B cell (primary cell): ENCODE measurements at regions not wholly inside any gene's neighbourhood (a gene's known extent, or its start where the extent isn't known, plus 50 kb on each side); places are given as distances from the start of the nearest gene placed in this dataset.

ENCODE experiments used
- ATAC-seq: fragments of 200-7000 bp; cut with Tn5 transposase; one replicate; pipeline ENCODE4 v1.10.0; 2021; ENCODE audit warnings: low read depth, mild to moderate bottlenecking, moderate number of reproducible peaks, moderate library complexity
- CTCF ChIA-PET: fragments of 350-600 bp; sonication (Branson Sonifier 250); formaldehyde crosslinking; loops from one replicate; lab custom pipeline; 2021; ENCODE audit warnings: antibody characterized with exemption, inconsistent platforms; lab: Charles Lee
- POLR2A ChIA-PET: fragments of 350-600 bp; sonication (Branson Sonifier 250); formaldehyde crosslinking; loops from one replicate; lab custom pipeline; 2021; ENCODE audit warnings: antibody characterized with exemption; lab: Charles Lee
- DNase-seq: peaks from one replicate; pipeline ENCODE4 v3.0.0; 2013
- H2AFZ ChIP-seq: 2 replicates; pipeline ENCODE4 v1.6.1; 2012; ENCODE audit warnings: mild to moderate bottlenecking, low read depth, low read length; ENCODE audit not compliant: insufficient read depth, poor library complexity, severe bottlenecking
- H3K27ac ChIP-seq, 2 donors: 1 replicate in 1 of 2; 2 replicates in 1 of 2; pipeline ENCODE4 v1.5.1; 2012 to 2013; ENCODE audit warnings: low read length in 2 of 2, mild to moderate bottlenecking in 2 of 2, moderate library complexity in 1 of 2
- H3K27me3 ChIP-seq, 4 experiments: fragments of 200-600 bp in 1 of 4; sonication (generic) in 1 of 4; replicated peaks in 1 of 4; 1 replicate in 2 of 4; 2 replicates in 2 of 4; pipeline versions ENCODE4 v1.6.1 to v1.7.0; 2013 to 2016; ENCODE audit warnings: low read length in 3 of 4, mild to moderate bottlenecking in 2 of 4, mixed read lengths in 1 of 4, moderate library complexity in 1 of 4; ENCODE audit not compliant: insufficient read depth in 4 of 4, control insufficient read depth in 3 of 4; ENCODE audit errors: control extremely low read depth in 1 of 4
- H3K36me3 ChIP-seq, 2 experiments: replicated peaks in 1 of 2; 1 replicate in 1 of 2; 2 replicates in 1 of 2; pipeline versions ENCODE4 v1.6.1 to v1.7.1; 2013; ENCODE audit warnings: low read length in 1 of 2; ENCODE audit not compliant: insufficient read depth in 2 of 2, control insufficient read depth in 1 of 2; ENCODE audit errors: control extremely low read depth in 1 of 2, extremely low read depth in 1 of 2
- H3K4me1 ChIP-seq, 2 donors: fragments of 200-600 bp in 1 of 2; sonication (generic) in 1 of 2; 1 replicate in 1 of 2; 2 replicates in 1 of 2; pipeline versions ENCODE4 v1.5.1 to v1.6.1; 2013 to 2017; ENCODE audit warnings: low read length in 2 of 2; ENCODE audit not compliant: control insufficient read depth in 2 of 2, insufficient read depth in 2 of 2
- H3K4me2 ChIP-seq: replicated peaks from 2 replicates; pipeline ENCODE3; 2012; ENCODE audit warnings: mild to moderate bottlenecking, low read depth, low read length; ENCODE audit not compliant: poor library complexity, severe bottlenecking
- H3K4me3 ChIP-seq, 5 experiments: fragments of 200-600 bp in 1 of 5; sonication (generic) in 1 of 5; 1 replicate in 3 of 5; 2 replicates in 2 of 5; pipeline versions ENCODE4 v1.5.1 to v1.7.0; 2011 to 2016; ENCODE audit warnings: low read length in 4 of 5, mild to moderate bottlenecking in 4 of 5, low read depth in 2 of 5, control low read depth in 1 of 5, moderate library complexity in 1 of 5; ENCODE audit not compliant: insufficient read depth in 1 of 5; ENCODE audit errors: control extremely low read depth in 1 of 5, extremely low read depth in 1 of 5
- H3K79me2 ChIP-seq: fragments of 200-600 bp; sonication (generic); one replicate; pipeline ENCODE4 v1.6.0; 2016; ENCODE audit warnings: low read length; ENCODE audit not compliant: control insufficient read depth, insufficient read depth
- H3K9ac ChIP-seq: fragments of 200-600 bp; sonication (generic); 2 replicates; pipeline ENCODE4 v1.6.1; 2017; ENCODE audit warnings: mild to moderate bottlenecking, low read length, moderate library complexity
- H3K9me3 ChIP-seq, 3 donors: one replicate each; pipeline versions ENCODE4 v1.6.1 to v1.7.1; 2013; ENCODE audit warnings: low read length in 2 of 3; ENCODE audit not compliant: control insufficient read depth in 2 of 3, insufficient read depth in 1 of 3; ENCODE audit errors: control extremely low read depth in 1 of 3
- H4K20me1 ChIP-seq: 2 replicates; pipeline ENCODE4 v1.6.0; 2012; ENCODE audit warnings: mild to moderate bottlenecking, low read length; ENCODE audit not compliant: insufficient read depth, control insufficient read depth, poor library complexity, severe bottlenecking
- H3K27ac Mint-ChIP-seq: one replicate; pipeline ENCODE4 v1.8.0; 2021; ENCODE audit warnings: mixed read lengths
- H3K27me3 Mint-ChIP-seq: one replicate; pipeline ENCODE4 v1.8.0; 2021; ENCODE audit warnings: mixed read lengths
- H3K4me1 Mint-ChIP-seq: one replicate; pipeline ENCODE4 v1.8.0; 2021; ENCODE audit warnings: mixed read lengths
- H3K4me3 Mint-ChIP-seq: one replicate; pipeline ENCODE4 v1.8.0; 2021; ENCODE audit warnings: mixed read lengths
- H3K9me3 Mint-ChIP-seq: one replicate; pipeline ENCODE4 v1.8.0; 2022; ENCODE audit warnings: mixed read lengths; ENCODE audit not compliant: insufficient read depth
- EZH2 ChIP-seq: IDR thresholded peaks from 2 replicates; pipeline ENCODE4 v1.6.1; 2012; ENCODE audit warnings: borderline replicate concordance, low read depth, mild to moderate bottlenecking, moderate library complexity, low read length; ENCODE audit not compliant: insufficient read depth, poor library complexity, severe bottlenecking
- WGBS: methylation state at CpG from one replicate; pipeline ENCODE4 v1.1.5; 2013; ENCODE audit warnings: missing lambda C conversion rate; ENCODE audit not compliant: insufficient coverage; 5-methylcytosine and 5-hydroxymethylcytosine counted together
- intact Hi-C: fragments of 100-400 bp; cut with micrococcal nuclease; formaldehyde crosslinking; loops from one replicate; pipeline ENCODE4 v1.10.0; 2022
- TF ChIP-seq, protein P1 (sequence below): fragments of 200-600 bp; IDR thresholded peaks from one replicate; pipeline ENCODE4 v1.8.0; 2022; ENCODE audit warnings: antibody characterized with exemption, mild to moderate bottlenecking

GRCh38 chr15:95897651-95898050 is 432.8 kb upstream of the NR2F2 start:
- TF ChIP-seq, protein P1, sequence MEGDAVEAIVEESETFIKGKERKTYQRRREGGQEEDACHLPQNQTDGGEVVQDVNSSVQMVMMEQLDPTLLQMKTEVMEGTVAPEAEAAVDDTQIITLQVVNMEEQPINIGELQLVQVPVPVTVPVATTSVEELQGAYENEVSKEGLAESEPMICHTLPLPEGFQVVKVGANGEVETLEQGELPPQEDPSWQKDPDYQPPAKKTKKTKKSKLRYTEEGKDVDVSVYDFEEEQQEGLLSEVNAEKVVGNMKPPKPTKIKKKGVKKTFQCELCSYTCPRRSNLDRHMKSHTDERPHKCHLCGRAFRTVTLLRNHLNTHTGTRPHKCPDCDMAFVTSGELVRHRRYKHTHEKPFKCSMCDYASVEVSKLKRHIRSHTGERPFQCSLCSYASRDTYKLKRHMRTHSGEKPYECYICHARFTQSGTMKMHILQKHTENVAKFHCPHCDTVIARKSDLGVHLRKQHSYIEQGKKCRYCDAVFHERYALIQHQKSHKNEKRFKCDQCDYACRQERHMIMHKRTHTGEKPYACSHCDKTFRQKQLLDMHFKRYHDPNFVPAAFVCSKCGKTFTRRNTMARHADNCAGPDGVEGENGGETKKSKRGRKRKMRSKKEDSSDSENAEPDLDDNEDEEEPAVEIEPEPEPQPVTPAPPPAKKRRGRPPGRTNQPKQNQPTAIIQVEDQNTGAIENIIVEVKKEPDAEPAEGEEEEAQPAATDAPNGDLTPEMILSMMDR: no peak
- no peak for TF ChIP-seq EZH2
- POLR2A ChIA-PET: no interaction called here
- H3K27me3 ChIP-seq: no peaks in the 10 kb centered on the region
- CTCF ChIA-PET: no interaction called here
- no peak overlapping the region for H2AFZ ChIP-seq
- H3K4me3 Mint-ChIP-seq: no peak overlapping the region
- H3K9me3 ChIP-seq: no peaks in the 10 kb centered on the region
- WGBS: 100% methylated on average over 1 of the region's 2 CpGs
- H3K27me3 Mint-ChIP-seq: no peaks in the 10 kb centered on the region
- no peak overlapping the region for H3K4me3 ChIP-seq
- intact Hi-C loops: no loop called here
- H3K9me3 Mint-ChIP-seq: no peaks in the 10 kb centered on the region
- no peak for ATAC-seq
- no peaks in the 10 kb centered on the region for H3K79me2 ChIP-seq
- no peaks in the 10 kb centered on the region for H3K4me1 Mint-ChIP-seq
- no peaks in the 10 kb centered on the region for H3K36me3 ChIP-seq
- H3K27ac Mint-ChIP-seq: no peak overlapping the region
- no peak overlapping the region for H3K27ac ChIP-seq
- no peaks in the 10 kb centered on the region for H3K4me1 ChIP-seq
- no peak overlapping the region for H3K9ac ChIP-seq
- H4K20me1 ChIP-seq: no peaks in the 10 kb centered on the region
- no peak overlapping the region for H3K4me2 ChIP-seq
- DNase-seq: no peak

- DNase-seq (no peak), ATAC-seq (no peak)
- Histone ChIP-seq H3K4me2 (no peak overlapping the region), H3K36me3 (no peaks in the 10 kb centered on the region), H3K27me3 (no peaks in the 10 kb centered on the region), H3K9ac (no peak overlapping the region), H3K4me1 (no peaks in the 10 kb centered on the region), H3K9me3 (no peaks in the 10 kb centered on the region), H4K20me1 (no peaks in the 10 kb centered on the region), H3K4me3 (no peak overlapping the region), H3K79me2 (no peaks in the 10 kb centered on the region), H2AFZ (no peak overlapping the region), H3K27ac (no peak overlapping the region)
- no peak overlapping the region for H3K4me3 Mint-ChIP-seq
- H3K27me3 Mint-ChIP-seq: no peaks in the 10 kb centered on the region
- 100% methylated on average over 1 of the region's 1 CpG for WGBS
- H3K4me1 Mint-ChIP-seq: no peaks in the 10 kb centered on the region
- no peak overlapping the region for H3K27ac Mint-ChIP-seq
- intact Hi-C loops: no loop called here
- no peak for TF ChIP-seq EZH2
- TF ChIP-seq, protein P1: no peak
- ChIA-PET CTCF (no interaction called here), POLR2A (no interaction called here)
- no peaks in the 10 kb centered on the region for H3K9me3 Mint-ChIP-seq
Measured at GRCh38 chr15:95898761-95899160, 431.7 kb upstream of the NR2F2 start.
